GM12872 (cell line): ENCODE measurements at regions not wholly inside any gene's neighbourhood (a gene's known extent, or its start where the extent isn't known, plus 50 kb on each side); places are given as distances from the start of the nearest gene placed in this dataset.

ENCODE experiments used
- CTCF ChIP-seq: IDR thresholded peaks from 3 replicates; pipeline ENCODE4 v1.5.1; 2011; ENCODE audit warnings: low read depth, mild to moderate bottlenecking, low read length, moderate library complexity; ENCODE audit not compliant: insufficient read depth

- TF ChIP-seq CTCF, result no peak
These were observed 107.1 kb upstream of the GSE1 start for GRCh38 chr16:85505794-85506634.

DNA sequence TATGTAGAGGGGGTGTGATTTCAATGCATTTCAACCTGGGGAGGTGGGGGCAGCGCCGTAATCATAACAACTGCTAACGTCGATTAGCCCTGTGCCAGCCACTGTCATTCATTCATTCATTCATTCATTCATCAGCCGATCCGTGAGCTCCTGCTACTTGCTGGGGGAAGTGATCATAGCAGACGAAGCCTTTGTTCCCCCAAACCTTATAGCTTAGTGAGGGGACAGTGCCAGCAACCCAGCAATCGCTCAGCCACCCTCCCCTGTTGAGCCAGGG, 106.5 kb upstream of the GSE1 start:
- TF ChIP-seq CTCF, result no peak

GRCh38 chr16:85507342-85507741, 105.8 kb upstream of the GSE1 start:
- no peak for TF ChIP-seq CTCF

GRCh38 chr16:85508388-85508787, 104.7 kb upstream of the GSE1 start:
- TF ChIP-seq CTCF, result no peak

DNA sequence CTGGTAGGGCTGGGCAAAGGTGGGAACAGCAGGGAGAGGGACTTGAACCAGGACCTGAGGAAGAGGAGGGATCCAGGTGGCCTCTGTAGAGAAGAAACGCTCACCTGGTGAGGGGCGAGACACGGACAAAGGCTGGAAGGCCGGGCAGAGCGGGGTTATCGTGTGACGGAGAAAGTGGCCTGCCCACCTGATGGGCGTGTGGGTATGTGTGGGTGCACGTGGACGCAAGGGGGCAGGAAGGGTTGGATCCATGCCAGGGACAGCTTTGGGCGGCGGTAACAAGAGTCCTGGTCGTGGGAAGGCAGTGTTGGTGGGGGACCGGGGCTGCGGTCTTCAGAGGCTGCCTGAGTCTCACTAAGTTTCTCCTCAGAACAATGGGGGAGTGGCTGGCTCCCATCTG, 104.1 kb upstream of the GSE1 start:
- TF ChIP-seq CTCF, result no peak

DNA sequence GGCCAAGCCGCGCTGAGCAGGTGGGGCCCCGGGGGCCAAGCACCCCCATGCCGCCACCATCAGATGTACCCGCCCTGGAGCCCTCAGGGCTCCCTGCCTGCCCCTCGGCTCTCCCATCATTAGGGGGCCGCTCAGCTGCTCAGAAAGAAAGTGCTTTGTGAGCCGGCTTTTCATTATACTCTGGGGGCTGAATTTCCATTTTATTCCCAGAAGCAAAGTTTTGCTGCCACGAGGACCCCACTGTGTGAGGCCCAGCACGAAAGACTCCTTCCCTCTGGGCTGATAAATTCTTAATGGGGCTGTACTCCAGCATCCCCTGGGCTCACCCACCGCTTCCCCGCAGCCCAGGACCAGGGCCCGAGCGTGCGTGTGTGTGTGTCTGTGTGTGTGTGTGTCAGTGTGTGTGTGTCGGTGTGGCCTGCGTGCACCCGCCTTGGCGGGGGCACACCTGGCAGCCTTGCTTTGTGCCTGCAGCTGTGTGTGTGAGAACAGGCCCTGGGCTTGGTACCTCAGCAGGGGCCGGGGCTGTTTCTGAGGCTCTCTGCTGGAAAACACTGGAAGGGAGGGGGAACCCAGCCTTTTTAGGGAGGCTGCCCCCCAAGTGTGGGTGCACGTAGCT, 103.0 kb upstream of the GSE1 start:
- TF ChIP-seq CTCF, result no peak

DNA sequence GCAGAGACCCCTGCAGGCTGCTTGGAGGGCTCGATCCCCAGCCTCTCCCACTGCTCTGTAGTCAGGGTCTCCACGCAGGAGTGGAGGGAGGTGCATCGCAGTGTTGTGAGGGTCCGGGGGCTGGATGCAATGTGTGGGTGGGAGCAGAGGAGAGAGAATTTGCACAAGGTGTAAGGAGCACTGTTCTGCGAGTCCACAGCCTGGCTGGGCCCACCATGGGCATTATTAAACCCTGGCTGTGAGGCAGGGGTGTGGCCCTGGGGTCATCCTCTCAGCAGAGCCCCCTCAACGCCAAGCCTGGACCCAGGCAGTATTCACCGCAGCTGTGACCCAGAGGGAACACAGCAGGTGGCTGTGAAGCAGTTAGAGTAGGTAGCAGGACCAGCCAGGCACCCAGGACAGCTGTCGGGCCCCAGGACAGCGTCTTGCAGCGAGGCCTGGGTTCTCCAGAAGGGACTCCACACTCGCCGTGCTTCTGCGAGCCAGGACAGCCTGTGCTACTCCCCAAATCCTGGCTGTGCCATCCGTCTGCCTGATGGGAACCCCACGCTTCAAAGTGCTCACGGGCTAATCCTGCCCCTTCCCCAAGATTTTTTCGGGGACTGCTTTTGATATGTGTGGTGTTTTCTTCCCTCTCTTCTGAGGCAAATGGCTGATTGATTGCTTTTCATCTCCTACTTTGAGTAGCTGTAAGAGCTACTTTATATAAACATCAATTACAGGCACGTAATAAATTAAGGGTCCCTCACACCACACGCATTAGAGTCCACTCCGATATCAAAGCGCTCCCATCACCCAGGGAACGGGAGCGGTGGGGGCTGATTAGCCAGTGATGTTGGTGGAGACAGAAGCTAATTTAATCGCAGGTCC, 100.9 kb upstream of the GSE1 start:
- no peak for TF ChIP-seq CTCF
